ENCODE measurements at regions not wholly inside any gene's neighbourhood (a gene's known extent, or its start where the extent isn't known, plus 50 kb on each side); places are given as distances from the start of the nearest gene placed in this dataset.

DNA sequence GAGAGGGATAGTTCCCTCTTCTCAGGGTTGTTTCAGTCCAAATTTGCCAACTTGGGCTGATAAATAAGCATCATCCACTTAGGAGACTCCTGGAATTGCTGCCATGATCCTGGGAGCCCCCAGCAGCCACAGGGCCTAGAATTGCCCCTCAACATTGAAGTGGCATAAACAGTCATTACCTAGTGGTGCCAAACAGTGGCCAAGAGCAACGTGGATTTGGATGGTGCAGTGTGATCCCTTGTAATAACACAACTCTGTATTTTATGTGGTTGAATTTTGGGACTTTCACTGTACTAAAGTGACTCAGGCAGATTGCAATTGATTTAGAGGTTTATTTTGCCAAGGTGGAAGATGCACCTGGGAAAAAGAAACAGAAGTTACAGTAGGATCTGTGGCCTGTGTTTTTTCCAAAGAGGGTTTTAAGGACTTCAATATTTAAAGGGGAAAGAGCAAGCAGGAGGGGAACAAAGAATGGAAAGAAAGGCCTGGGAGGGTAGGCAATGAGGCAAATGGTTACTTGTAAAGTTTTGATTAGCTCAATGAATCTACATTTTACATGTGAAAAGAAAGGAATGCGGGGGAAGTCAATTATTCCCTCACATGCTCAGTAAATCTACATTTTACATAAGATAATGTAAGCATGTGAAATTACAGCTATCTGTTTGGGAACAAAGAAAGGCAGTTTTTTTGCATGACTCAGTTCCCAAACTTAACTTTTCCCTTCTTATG, 168.0 kb upstream of the NOX3 start:
- no peak for DNase-seq

DNA sequence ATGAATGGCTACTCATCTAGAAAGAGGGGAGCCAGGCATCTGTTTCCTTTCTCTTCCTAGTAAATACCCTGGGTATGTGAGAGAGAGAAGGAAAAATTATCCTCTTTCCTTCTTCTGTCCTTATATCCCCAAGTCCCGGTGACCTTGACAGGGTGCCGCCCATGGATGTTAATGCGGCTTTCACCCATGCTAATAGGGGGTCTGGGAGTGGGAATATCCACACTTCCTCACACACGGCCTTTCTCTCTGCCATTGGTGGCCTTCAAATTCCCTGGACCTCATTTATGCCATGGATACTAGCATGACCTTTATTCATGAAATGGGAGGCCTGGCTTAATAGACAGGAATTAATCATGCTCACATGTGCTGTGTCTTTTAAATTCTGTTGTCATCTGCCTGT, 159.0 kb upstream of the NOX3 start:
- no peak for DNase-seq

DNA sequence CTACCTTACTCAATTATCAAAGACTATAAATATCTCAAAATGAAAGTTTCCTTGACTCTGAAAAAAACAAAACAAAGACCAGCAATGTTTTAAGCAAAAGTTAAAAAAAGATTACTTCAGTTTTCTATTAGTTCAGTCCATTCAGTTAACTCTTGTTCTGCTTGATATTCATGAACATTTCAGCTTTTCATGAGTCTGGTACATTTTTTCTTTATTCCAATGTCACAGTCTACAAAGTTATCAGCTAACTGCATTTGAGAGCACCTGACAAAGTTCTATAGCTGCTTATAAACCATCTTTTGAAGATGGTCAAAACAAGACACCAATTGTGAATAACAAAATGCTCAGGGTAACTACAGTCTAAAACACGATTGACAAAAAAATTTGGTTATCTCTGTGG, 156.1 kb upstream of the NOX3 start:
- DNase-seq = no peak

DNA sequence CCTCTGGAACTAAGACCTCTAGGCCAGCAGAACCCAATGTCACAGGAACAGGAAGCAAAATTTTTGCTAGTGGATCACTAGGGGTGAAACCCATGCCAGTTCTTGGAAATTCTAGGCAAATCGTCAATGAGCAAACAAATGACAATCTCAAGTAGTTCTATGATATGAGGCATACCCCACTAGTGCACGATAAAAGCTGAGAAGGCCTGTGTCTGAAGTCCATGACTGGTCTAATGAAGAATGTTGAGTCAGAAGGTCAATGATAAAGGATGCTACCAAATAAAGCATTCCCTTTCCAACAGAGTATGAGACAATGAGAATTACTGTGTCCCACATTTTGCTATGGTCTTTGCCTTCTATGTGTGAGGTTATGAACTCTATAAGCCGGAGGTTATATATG, 149.4 kb upstream of the NOX3 start:
- no peak for DNase-seq

DNA sequence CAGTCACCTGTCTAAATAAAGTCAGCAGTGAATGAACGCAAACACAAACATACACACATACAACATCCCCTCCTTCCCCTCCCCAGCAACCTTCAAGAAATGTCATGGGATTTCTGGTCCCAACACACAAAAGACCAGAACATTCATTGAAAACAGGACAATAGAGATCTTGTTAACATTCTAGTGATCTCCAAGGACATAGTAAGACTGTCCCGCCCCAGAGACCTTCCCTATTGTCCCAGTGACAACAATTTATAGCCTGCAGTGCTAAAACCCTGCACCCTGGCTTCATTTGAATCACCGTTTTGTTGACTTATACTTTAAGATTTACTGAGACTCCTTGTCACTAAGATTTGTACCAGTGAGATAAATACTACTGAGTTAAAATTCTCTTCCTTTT, 143.9 kb upstream of the NOX3 start:
- DNase-seq = no peak

DNA sequence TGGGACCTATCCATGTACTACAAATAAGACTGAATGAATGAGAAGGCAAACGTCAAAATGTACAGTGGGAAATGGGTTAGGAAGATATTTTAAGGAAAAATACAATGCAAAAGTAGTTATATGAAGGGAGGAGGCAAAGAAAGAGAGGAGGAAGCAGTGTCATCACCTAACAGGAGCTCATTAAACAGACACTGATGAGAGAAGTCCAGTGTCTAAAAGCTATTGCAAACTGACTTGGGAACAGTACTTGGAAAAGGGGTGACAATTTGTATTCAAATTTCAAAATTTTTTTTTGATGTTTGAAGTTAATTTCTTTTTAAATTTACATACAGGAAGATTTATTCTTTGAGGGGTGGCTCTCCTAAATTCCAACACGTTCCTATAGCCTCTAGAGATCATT, 143.5 kb upstream of the NOX3 start:
- no peak for DNase-seq

DNA sequence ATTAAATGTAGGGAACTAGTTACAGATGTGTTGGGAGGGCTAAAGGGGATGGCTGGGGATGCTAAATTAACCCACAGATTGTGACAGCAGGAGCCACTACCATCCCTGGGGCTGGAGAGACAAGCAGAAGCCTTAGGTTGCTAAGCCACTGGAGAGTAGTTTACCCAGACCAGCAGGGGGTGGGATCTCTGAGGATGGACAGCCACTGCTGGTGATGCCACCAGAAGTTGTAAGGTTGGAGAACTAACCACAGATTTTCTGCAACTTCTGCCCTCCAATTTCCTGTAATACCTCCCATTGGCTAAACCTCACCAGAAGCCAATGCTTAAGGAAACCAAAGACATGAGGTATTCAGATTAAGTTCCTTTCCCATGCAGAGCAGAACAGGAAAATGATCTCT, 139.6 kb upstream of the NOX3 start:
- no peak for DNase-seq

DNA sequence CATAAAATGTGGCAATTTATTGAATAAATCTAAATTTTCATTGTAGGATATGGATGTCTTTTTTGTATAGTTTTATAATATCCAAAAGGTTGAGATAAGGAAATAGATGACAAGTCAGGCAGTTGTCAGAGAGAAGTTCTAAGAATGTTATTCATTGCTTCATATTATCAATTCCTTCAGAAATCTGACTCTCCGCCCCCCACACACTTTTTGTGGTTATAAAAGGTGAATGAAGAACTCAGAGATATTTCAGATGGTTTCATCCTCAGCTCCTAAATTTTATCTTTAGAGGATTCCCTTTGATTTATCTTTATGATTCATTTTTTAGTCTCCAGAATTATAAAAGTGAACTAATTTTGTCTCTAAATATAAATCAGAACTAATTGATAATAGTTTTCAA, 136.1 kb upstream of the NOX3 start:
- no peak for DNase-seq

DNA sequence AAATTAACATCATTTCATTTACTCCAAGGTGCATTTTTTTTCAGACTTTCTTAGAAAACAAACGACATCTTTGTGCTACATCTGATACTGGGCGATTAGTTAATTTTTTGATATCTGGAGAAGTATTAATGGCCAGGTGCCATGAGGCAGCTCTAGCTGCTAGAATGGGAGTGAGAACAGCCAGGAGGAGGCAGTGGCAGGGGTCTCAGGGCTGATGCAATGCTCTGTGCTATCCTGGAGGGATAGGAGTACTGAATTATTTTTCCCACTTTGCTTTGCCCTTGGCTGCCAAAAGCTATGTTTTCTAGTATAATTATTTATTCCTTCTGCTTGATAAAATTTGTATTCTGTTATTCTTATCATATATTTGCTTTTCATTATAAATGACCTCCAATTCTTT, 133.6 kb upstream of the NOX3 start:
- no peak for DNase-seq

DNA sequence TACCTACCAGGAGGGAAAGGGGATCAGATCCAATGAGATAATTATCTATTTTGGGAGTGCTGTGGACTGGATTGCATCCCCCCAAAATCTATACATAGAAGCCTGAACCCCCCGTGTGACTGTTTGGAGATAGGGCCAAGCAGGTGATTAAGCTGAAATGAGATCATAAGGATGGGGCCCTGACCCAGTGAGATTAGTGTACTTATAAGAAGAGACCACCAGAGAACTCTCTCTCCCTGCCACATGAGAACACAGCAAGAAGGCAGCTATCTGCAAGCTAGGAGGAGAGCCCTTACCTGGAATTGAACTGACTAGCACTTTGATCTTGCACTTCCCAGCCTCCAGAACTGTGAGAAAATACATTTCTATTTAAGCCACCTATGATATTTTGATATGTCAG, 132.2 kb upstream of the NOX3 start:
- DNase-seq = no peak

DNA sequence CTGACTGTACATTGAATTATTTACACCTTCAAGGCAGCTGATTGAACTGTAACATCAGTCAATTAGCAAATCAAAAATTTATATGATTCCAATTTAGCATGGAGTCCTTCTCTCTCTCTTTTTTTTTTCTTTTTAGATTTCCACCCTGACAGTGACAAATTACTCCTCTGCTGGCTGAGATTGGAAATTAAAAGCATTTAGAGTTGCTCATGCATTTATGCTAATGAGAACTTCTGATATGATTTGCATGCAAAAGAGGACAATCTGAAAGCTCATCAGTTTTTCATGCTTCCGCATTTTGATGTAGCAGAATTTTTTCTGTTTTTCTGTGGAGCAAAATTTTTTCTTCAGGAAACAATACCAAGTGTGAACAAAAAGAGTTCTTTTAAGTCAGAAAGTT, 130.5 kb upstream of the NOX3 start:
- DNase-seq = no peak

DNA sequence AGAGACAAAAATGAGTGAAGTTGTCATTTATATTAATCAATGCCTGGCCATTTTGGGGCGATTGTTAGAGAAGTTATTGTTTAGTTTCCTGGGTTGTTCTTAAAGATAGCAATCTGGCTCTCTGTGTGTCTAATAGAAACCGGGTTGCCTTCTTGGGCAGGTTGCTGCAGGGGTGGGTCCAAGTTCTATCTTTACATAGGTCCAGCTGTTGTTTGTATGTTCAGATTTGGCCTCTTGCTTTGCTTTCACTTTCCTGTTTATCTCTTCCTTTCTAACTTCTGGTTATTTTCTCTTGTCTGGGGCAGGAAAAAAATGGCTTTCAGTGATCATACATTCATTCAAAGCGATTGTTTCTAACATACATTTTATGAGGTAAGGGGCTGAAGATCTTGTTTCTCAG, 128.4 kb upstream of the NOX3 start:
- DNase-seq = no peak

DNA sequence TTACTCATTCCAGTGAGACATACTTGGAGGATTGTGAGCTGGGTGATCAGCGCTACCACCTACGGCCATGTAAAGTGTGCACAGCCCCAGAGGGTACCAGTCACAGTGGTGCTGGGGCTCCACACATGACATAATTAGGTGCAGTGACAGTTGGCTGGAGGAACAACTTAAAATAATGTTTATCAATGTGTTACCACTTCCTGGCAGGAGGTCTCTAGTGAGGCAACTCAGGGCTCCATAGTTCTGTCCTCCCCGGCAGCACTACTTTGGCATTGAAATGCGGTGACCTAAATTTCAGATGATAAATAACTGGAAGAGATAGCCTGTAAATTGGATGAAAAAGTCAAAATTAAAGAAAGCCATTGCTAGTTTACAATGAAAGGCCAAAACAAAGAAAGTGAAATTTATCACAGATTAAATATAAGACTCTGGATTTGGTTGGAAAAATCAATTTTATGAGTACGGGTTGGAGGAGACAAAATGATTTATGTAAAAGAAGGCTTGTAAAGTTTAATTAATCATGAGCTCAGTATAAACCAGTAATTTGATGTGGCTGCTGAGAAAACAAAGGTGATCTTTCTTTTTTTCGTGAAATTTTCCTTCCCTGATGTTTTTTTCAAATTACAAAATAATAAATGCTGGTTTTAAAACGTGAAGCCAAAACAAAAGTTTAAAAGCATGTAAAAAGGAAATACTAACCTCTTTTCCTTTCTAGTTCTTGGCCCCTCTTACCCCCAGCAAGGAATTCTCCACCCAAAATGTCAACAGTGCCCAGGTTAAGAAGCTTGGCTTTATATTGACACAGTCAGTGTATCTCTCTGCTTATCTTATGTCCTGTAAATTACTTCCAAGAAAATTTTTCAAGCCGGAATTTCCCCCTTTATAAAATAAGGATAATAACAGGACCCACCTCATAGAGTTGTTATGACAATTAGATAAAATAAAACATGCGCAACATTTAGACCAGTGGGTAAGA, 126.7 kb upstream of the NOX3 start:
- no peak for DNase-seq

DNA sequence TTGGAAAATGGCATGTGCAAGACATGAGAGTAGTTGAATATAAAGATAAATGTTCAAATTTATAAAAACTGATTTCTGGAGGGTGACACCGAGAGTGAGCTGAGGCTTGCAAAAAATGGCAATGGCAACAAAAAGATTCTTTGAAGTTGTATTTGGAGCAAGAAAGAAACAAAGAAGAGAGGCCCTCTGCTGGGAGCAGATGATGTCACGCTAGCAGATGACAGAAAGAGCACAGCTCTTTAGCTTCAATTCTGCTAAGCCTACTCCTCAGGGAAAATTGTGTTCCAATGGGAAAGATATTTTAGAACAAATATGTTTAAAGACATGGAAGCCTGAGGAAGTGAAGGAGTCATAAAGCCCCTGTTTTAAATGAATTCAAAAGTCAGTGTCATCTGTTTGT, 125.3 kb upstream of the NOX3 start:
- DNase-seq = no peak

DNA sequence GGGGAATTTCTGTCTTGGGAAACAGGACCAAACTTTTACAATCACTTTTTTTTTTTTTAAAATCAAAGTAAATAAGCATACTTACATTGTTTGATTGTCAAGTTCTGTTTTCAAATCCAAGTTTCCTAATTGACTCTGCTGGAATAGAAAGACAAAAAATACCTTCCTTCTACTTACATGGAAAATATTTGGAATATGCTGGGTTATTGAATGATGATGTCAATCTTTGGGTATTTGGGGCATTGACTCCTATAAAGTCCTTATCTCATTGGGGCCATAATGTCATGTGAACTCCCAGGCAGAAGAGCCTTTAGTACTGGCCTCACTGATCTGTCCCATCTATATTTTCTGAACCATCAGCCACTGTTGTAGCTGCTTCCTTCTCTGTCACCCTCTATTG, 122.6 kb upstream of the NOX3 start:
- no peak for DNase-seq

DNA sequence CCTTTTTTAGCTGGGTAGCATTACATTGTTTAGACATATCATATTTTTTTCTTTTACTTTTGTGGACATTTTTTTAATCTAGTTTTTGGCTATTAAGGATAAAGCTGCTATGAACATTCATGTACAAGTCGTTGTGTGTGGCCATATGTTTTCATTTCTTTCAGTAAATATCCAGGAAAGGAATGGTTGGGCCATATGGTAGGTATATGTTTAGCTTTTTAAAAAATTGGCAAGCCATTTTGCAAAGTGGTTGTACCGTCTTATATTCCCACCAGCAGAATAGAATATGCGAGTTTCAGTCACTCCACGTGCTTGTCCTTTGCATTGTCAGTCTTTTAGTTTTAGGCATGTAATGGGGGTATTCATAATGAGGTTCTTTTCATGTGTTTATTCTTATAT, 106.3 kb upstream of the NOX3 start:
- DNase-seq = no peak

DNA sequence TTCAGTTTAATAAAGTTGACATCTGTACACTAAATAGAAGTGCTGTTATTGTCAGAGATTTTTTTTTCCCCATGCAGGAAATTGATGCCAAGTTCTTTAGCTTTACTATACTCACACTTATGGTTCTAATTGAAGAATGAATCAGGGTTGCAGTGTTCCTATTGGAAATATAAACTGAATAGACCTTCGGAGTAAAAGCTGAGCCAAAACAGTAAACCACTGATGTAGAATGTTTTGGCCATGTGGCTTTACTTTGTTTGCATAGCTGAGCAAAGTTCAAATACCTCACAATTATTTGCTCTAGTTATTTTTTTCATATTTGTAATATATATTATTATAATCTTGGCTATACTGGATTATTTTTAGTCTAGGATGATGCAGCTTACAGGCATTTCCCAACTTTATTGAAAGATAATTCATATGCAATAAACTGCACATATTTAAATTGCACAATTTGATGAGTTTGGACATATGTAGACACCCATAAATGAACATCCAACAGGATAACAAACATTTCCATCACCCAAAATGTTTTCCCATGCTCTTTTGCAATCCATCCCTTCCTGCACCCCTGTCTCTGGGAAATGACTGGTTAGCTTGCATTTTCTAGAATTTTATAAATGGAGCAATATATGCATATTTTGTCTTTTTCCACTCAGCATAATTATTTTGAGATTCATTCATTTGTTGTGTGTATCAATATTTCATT, 105.8 kb upstream of the NOX3 start:
- no peak for DNase-seq

DNA sequence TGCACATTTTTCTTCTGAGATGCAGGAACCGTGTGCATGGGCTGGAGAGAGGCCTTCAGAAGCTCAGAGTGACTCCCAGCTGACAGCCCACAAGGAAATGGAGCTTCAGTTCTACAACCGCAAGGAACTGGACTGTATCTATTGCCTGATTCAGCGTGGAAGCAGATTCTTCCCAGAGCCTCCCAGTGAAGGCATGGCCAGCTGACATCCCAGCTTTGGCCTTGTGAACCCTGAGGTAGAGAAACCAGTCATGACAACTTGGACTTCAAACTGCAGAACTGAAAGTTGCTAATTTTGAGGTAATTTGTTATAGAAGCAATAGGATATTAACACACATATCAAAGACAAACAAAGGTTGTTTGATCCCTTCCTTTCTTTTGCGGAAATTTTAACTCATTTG, 94.3 kb upstream of the NOX3 start:
- DNase-seq = no peak

DNA sequence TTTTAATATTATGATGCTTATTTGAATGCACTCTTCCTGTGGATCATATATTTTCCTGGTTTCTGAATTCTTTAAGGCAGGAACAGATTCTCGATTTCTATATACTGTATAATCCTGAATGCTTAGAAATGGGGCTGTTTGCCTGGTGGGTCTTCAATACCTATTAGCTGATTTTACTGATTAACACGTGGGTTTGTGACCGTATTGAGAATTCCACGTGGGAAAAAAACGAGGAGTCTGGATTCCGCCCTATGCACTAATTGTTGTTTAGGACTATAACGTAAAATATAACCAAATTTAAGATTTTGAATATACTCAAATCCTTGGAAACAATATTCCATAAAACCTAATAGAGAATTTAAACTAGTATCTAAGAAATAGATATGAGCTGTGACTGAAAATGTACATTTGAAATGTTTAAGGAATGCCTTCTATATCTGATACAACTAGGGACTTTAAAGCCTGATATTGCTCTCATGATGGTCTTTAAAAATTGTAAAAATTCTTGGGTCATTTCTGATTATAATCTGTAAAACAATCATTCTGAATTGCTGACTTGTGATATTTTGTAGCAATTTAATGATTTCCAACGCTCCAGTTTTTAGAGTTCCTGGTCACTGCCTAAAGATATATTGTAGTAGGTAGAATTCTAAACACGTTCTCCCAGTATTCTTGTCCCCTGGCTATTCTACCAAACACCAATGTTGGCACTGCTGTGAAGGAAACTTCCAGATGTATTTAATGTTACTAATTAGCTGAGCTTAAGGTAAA, 93.6 kb upstream of the NOX3 start:
- no peak for DNase-seq

DNA sequence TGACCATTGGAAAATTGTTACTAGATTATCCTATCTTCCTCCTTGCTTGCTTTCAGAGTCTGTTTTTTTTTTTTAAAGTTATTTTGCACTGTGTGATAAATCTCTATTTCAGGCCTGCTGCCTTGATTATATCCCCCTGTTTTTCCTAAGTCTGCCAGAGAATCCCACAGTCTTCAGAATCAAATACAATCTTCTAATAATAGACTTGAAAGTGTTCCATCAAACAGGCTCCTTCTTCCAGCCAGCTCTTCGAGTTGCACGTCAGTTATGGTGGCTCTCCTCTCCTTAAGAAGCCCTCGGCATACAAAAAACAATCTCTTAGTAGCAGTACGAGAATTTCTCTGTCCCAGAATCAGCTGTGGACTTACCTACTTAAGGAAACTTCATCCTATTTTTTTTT, 92.9 kb upstream of the NOX3 start:
- no peak for DNase-seq

DNA sequence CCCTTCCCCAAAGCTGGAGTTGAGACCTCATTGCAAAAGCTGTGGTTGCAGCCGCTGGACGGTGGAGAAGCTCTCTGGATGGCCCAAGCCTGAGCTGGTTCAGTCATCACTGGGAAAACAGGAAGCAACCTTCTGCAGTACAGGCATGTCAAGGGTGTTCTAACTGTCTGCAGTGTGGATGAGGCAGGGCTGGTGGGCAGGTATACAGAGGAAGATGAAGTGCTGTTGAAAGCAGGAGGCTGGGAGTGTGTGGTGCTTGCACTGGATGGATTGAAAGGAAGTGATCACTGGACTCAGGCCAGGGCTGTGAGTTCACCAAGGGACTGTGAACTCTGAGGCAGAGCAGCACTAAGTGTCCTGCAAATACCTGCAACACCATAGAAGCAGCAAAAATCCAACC, 89.0 kb upstream of the NOX3 start:
- DNase-seq = no peak

DNA sequence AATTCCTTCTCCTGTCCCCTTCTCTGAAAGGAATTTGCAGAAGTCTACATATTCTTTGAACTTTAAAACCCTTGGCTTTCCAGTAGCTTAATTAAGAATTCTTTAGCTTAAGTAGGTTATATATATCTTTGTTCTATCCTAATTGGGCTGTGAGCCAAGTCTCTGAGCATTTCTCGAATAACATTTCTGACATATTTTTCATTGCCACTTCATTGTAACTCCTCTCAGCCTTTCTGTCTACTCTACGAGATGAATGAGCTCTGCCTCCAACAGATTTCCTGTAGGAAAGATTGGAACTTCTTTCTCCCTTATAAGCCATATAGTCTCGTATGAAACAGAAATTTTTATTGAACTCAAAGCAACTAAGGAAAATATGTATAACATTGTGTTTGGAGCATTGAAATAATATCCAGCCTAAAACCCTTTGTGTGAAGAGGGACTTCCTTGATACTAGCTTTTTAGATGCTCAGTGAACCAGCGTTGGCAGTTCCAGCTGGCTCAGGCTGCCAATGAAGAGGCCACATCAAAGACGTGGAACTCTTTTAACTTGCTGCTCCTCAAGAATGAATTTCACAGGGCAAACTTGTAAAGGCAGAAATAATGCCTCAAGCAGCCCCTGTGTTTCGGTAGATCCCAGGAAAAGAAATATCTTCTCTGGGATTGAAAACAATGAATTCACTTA, 87.7 kb upstream of the NOX3 start:
- no peak for DNase-seq

Measured in NCI-H1105 (cell line).